NCI-H748 (cell line): ENCODE measurements at regions not wholly inside any gene's neighbourhood (a gene's known extent, or its start where the extent isn't known, plus 50 kb on each side); places are given as distances from the start of the nearest gene placed in this dataset.

ENCODE experiments used
- DNase-seq: peaks from one replicate; lab custom pipeline; 2025; ENCODE audit not compliant: unreplicated experiment; lab: John Stamatoyannopoulos, UW

- DNase-seq = no peak
These were observed 346.6 kb downstream of the PMP22 start for GRCh38 chr17:14918540-14918939.

DNA sequence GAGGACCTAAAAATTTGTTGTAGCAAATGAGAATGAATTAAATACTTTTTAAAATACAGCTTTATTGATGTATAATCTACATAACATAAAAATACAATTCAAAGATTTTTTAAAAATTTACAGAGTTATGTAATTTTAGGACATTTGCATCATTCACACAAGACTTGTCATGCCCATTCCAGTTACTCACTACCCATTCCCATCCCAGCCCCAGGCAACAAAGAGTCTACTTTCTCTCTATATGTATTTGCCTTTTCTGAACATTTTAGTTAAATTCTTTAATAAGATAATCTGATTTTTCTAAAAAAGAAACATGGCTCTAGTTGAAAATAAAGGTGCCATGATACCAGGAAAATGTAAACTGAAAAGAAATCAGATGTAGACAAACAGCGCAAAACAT is 354.2 kb downstream of the PMP22 start:
- DNase-seq = no peak

DNA sequence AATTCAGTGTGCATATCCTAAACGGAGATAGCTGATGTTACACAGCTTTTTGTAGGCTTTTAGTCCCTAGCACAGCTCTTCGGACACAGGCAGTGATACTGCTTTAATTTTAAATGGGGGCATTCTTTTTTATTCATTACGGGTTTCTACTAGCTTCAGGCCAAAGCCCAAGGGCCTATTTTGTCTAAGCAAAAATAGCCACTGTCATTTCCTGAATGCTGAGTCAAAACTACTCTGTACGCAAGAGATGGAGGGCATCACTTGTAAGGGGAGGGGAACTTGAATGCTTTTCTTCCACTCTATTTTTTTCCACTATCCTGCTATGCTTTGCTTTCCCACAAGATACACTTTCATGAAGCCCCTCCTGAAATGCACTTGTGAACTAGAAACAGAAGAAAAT is 360.7 kb downstream of the PMP22 start:
- no peak for DNase-seq

DNA sequence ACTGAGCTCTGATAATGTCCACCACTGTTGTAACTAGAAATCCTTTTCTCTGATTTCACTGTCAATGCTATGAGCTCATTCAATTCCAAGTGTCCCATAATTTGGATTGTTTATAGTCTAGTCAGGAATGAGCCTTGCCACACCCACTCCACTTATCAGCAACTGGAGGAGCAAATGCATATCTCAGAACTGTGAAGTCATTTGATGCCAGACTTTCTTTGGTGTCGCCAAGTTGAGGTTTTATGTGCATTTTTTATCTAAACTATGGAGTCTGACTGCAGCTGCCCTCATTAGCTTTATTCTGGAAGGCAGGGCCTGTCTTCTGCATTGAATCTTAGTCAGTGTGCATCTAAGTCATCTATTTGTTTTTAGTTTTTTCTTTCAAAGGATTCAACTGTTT is 361.3 kb downstream of the PMP22 start:
- DNase-seq = no peak

DNA sequence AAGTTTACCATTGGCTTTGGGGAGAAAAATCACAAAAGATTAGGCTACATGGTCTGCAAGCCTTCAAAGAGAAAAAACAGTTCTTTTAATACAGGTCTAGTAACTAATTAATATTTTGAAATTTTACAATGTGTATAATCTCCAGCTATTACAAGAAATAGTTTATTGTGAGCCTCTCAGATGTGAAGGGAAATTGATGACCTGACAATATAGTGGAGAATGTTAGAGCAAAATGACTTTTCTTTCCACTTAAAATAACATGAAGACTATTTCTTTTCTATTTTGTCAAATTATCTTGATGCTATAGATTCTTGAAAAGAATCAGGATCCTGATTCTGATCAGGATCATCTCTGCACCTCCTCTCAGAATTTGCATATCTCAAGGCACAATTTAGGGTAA is 362.3 kb downstream of the PMP22 start:
- no peak for DNase-seq

GRCh38 chr17:14902297-14902696 is 362.8 kb downstream of the PMP22 start:
- DNase-seq = no peak

DNA sequence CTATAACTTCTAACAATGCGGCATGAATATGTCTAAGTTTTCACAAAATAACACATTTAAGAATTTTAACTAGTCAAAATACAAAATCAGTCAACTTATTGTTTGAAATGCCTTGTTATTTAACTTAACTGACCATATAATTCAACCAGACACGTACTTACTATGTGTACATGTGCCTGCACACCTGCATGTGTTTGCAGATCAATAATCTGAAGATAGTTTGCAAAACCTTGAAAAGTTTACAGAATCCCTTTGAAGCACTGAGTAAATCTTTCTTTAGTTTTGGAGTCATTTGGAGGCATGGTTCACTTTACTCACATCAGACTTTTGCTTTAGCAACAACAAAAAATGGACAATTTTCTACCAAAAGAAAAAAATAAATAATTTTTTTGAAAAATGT is 363.8 kb downstream of the PMP22 start:
- DNase-seq = no peak

DNA sequence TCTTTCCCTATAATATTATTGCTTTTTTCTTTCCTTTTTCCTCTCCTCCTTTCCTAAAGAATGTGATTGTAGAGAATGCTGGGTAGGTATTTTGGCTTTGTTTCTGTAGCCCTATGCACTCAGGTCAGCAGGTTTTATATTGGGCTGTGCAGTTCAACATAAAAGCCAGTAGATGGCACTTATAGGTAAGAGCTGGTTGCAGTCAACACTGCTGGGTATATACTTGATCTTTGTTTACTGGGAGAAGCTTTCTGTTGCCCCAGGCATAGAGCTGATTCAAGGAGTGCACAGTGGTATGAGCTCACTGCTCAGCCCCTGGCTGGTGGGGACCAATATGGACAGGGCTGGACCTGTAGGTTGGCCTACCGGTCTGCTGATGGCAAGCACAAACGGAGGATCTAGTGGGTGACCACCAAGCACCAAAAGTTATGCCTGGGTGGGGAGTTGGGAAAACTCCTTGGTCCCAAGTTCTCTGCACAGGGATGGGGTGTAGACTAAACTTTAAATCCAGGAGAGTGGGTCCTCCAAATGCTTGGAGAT is 378.9 kb downstream of the PMP22 start:
- DNase-seq = no peak

GRCh38 chr17:14882131-14882530 is 383.0 kb downstream of the PMP22 start:
- no peak for DNase-seq

DNA sequence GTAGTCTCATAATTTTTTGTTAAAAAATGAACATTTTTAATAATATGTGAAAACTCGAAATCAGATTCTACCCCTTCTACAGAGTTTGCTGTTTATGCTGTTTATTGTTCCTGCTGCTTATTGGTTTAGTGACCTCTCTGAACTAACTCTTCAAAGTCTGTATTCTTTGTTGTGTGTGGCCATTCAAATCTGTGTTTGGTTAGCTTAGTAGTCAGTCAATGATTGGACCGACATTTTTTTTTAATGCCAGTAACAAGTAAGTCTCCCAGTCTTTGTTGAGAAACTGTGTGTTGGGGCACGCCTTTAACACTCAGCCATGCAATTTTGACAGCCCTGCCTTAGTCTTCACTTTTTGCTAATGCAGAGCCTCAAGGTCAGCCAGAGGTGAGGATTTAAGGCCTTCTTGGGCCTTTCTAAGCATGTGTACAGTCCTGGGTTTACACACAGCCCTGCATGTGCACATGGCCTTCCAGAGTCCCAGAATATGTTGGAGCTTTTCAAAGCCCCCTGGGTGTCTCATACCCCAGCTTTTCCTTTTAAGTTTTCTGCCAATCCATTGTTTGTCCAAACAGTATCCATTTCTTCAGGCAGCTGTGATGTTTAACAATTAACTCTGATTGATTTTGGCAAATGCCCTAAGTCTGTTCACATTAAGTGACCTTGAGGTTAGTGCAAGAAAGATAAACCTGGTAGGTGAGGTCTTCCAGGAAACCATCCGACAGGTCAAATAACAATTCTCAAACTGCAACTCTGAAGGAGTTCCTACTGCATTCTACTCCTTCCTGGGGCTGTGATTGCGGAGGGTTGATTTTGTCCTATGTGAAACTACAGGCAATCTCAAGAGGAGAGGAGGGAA is 389.3 kb downstream of the PMP22 start:
- no peak for DNase-seq

DNA sequence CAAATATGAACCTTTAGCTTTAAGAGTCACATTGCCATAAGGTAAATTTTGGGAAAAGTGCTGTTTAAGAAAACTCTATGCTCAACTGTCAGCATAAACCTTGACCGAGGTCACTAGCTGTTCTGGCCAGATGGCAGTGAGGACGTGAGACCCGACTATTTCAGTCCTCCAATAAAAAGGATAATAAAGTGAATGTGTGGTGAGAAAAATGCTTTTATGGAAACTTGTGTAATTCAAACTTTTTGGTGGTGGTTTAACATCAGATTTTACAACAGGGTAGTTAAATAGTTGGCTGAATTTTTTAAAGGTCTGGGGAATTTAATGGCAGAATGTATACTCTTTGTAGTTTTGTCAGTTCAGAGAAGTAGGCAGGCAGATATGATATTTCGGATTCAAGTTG is 391.1 kb downstream of the PMP22 start:
- no peak for DNase-seq

DNA sequence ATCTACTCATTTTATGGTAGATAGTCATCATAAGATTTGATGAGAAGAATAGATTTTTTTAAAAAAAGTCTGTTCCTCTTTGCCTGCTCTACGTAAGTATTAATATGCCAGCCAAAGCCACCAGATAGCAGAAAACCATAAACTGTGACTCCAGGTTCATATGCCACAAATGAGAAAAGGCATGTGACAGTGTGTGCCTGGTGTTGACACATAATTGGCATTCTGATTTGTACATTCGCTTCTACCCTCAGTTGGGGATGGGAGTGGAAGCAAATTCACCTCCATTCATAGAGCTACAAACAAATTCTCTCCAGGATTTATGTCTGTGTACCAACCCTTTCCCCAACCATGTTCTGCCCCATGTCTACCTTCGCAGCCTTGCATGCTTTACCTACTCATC is 391.6 kb downstream of the PMP22 start:
- DNase-seq = no peak

GRCh38 chr17:14871921-14872320 is 393.2 kb downstream of the PMP22 start:
- DNase-seq = no peak

GRCh38 chr17:14866266-14866665 is 398.9 kb downstream of the PMP22 start:
- DNase-seq = no peak

- DNase-seq = no peak
These were observed 401.0 kb downstream of the PMP22 start for GRCh38 chr17:14864127-14864526.

GRCh38 chr17:14859542-14859941 is 405.6 kb downstream of the PMP22 start:
- no peak for DNase-seq

DNA sequence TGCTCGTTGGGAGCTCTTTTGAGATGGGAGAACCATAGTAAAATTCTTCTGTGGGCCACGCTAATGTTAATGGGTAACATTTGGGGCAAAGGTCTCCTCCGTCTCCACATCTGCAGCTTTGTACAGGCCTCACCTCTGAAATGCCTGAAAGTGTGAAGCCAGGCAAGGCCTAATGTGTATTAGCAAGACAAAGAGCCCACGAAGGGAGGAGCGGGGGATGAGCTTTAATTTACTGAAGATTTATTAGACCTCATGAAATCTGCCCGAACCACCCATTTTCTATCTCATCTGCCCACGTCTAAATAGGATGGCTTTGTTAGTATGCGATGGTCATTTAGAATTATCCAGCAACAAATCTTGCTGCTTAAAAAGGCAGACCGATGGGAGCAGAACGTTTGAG is 408.9 kb downstream of the PMP22 start:
- no peak for DNase-seq

DNA sequence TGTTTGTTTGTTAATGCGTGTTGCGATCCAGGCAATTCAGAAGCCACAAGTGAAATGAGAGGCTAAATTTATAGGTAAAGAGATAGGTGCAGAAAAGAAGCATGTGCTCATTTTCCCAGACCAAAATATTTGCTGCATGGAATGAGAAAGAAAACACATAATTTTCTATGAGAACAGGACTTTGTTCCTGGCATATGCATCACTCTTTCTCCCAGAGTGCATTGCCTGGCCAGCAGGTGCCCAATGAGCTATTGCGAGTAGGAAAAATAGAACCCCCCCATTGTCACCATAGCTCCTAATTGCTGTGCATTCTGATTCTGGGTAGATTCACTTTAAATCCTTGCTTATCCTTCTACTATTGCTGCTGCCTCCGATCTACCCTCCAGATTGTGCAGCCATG is 410.4 kb downstream of the PMP22 start:
- DNase-seq = no peak

- peak; percentile 40 for DNase-seq
These were observed 419.4 kb downstream of the PMP22 start for GRCh38 chr17:14845591-14846281.

GRCh38 chr17:14843086-14843795 is 421.9 kb downstream of the PMP22 start:
- no peak for DNase-seq

DNA sequence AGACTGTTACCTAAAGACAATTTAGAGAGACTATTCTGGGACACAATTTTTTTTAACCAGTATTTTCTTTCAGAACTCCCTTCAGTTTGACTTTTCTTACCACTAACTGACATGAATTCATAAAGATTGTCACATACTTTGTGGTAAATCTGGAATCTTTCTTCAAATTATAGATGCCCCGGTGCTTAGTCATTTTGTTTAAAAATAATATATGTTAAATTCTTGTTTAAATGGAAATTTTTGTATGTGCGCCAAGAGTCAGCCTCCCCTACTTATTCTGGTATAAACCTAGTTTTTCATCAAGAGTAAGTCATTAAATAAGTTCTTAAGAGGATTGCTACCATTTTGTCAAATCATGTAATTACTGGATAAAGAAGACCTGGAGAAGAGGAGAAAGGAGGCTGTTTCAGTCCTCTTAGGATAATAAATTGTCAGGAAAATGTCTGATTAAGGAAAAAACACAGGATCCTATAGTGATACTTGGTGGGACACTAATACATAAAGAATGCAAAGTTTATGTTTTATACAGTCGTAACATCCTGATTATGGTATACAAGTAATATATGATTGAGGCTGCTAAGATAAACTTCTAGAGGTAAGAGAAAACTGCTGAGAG is 424.4 kb downstream of the PMP22 start:
- DNase-seq = no peak
